Activated T-cell treated with anti-CD3 and anti-CD28 coated beads, Interleukin-2, amount 50 U/mL, for 72 hours (primary cell): ENCODE measurements at regions not wholly inside any gene's neighbourhood (a gene's known extent, or its start where the extent isn't known, plus 50 kb on each side); places are given as distances from the start of the nearest gene placed in this dataset.

Source experiments
- ATAC-seq, 2 donors: fragments of 150-1000 bp; cut with Tn5 transposase; replicated peaks in 1 of 2; 2 replicates each; pipeline ENCODE4 v1.10.0; 2021; ENCODE audit warnings: moderate library complexity in 2 of 2, mild to moderate bottlenecking in 1 of 2
- DNase-seq, 2 donors: peaks; one replicate each; pipeline ENCODE4 v3.0.0; 2021 to 2022; ENCODE audit warnings: mixed read lengths in 1 of 2
- H3K27ac Mint-ChIP-seq: one replicate; pipeline ENCODE4 v1.8.0; 2022; ENCODE audit warnings: mild to moderate bottlenecking, moderate library complexity, mixed read lengths
- H3K27me3 Mint-ChIP-seq: one replicate; pipeline ENCODE4 v1.8.0; 2022; ENCODE audit warnings: low read depth, mixed read lengths
- H3K36me3 Mint-ChIP-seq, 2 donors: one replicate each; pipeline ENCODE4 v1.8.0; 2022; ENCODE audit warnings: mixed read lengths in 2 of 2, mild to moderate bottlenecking in 1 of 2; ENCODE audit not compliant: insufficient read depth in 2 of 2
- H3K4me1 Mint-ChIP-seq: one replicate; pipeline ENCODE4 v1.8.0; 2022; ENCODE audit warnings: low read depth, mixed read lengths
- H3K4me3 Mint-ChIP-seq, 2 donors: one replicate each; pipeline ENCODE4 v1.8.0; 2022; ENCODE audit warnings: mild to moderate bottlenecking in 2 of 2, mixed read lengths in 2 of 2, moderate library complexity in 2 of 2
- H3K9me3 Mint-ChIP-seq, 2 donors: one replicate each; pipeline ENCODE4 v1.8.0; 2022; ENCODE audit warnings: mixed read lengths in 2 of 2

GRCh38 chr12:30012816-30013450, 229.2 kb upstream of the TMTC1 start:
- Mint-ChIP-seq H3K9me3 (peaks cover 3 to 7% of the 10 kb centered on the region in 2 donors), H3K27me3 (no peaks in the 10 kb centered on the region), H3K4me3 (no peak overlapping the region), H3K27ac (no peak overlapping the region), H3K36me3 (no peaks in the 10 kb centered on the region), H3K4me1 (no peaks in the 10 kb centered on the region)
- ATAC-seq (no peak), DNase-seq (no peak)

GRCh38 chr12:30010071-30011052, 226.6 kb upstream of the TMTC1 start:
- Mint-ChIP-seq H3K9me3 (no peaks in the 10 kb centered on the region), H3K4me1 (no peaks in the 10 kb centered on the region), H3K27ac (no peak overlapping the region), H3K36me3 (no peaks in the 10 kb centered on the region), H3K4me3 (no peak overlapping the region), H3K27me3 (no peaks in the 10 kb centered on the region)
- ATAC-seq (no peak), DNase-seq (no peak)

- no peaks in the 10 kb centered on the region for H3K36me3 Mint-ChIP-seq
- H3K27me3 Mint-ChIP-seq = no peaks in the 10 kb centered on the region
- no peaks in the 10 kb centered on the region for H3K9me3 Mint-ChIP-seq
- H3K4me1 Mint-ChIP-seq = no peaks in the 10 kb centered on the region
- H3K4me3 Mint-ChIP-seq = no peak overlapping the region
- DNase-seq (no peak), ATAC-seq (no peak)
- no peak overlapping the region for H3K27ac Mint-ChIP-seq
Observed at GRCh38 chr12:30006021-30006420, 222.3 kb upstream of the TMTC1 start.

- no peaks in the 10 kb centered on the region for H3K4me1 Mint-ChIP-seq
- no peak overlapping the region for H3K27ac Mint-ChIP-seq
- ATAC-seq (no peak), DNase-seq (no peak)
- peaks cover 0 to 4% of the 10 kb centered on the region in 2 donors for H3K9me3 Mint-ChIP-seq
- H3K4me3 Mint-ChIP-seq = no peak overlapping the region
- H3K36me3 Mint-ChIP-seq = no peaks in the 10 kb centered on the region
- peaks cover 5% of the 10 kb centered on the region for H3K27me3 Mint-ChIP-seq
Observed at GRCh38 chr12:30003321-30003720, 219.6 kb upstream of the TMTC1 start.

GRCh38 chr12:30002677-30003076, 218.9 kb upstream of the TMTC1 start:
- Mint-ChIP-seq H3K36me3 (no peaks in the 10 kb centered on the region), H3K27me3 (peaks cover 5% of the 10 kb centered on the region), H3K4me3 (no peak overlapping the region), H3K9me3 (peaks cover 0 to 4% of the 10 kb centered on the region in 2 donors), H3K27ac (no peak overlapping the region), H3K4me1 (no peaks in the 10 kb centered on the region)
- ATAC-seq = no peak
- DNase-seq = no peak

- Mint-ChIP-seq H3K4me3 (no peak overlapping the region), H3K4me1 (no peaks in the 10 kb centered on the region), H3K36me3 (no peaks in the 10 kb centered on the region), H3K27ac (no peak overlapping the region), H3K9me3 (peaks cover 0 to 4% of the 10 kb centered on the region in 2 donors), H3K27me3 (peaks cover 5% of the 10 kb centered on the region)
- ATAC-seq (no peak), DNase-seq (no peak)
Observed at GRCh38 chr12:30000401-30000800, 216.7 kb upstream of the TMTC1 start.

GRCh38 chr12:29996993-29997392, 213.3 kb upstream of the TMTC1 start:
- no peak overlapping the region for H3K4me3 Mint-ChIP-seq
- peaks cover 0 to 4% of the 10 kb centered on the region in 2 donors for H3K9me3 Mint-ChIP-seq
- H3K4me1 Mint-ChIP-seq = no peaks in the 10 kb centered on the region
- H3K27ac Mint-ChIP-seq = no peak overlapping the region
- no peaks in the 10 kb centered on the region for H3K36me3 Mint-ChIP-seq
- no peak for DNase-seq
- no peak for ATAC-seq
- H3K27me3 Mint-ChIP-seq = peaks cover 5% of the 10 kb centered on the region

- no peaks in the 10 kb centered on the region for H3K4me1 Mint-ChIP-seq
- no peaks in the 10 kb centered on the region for H3K36me3 Mint-ChIP-seq
- no peak for ATAC-seq
- no peak overlapping the region for H3K4me3 Mint-ChIP-seq
- no peak overlapping the region for H3K27ac Mint-ChIP-seq
- no peaks in the 10 kb centered on the region for H3K9me3 Mint-ChIP-seq
- no peaks in the 10 kb centered on the region for H3K27me3 Mint-ChIP-seq
- DNase-seq = no peak
Observed at GRCh38 chr12:29992366-29992765, 208.6 kb upstream of the TMTC1 start.

GRCh38 chr12:29991924-29992323, 208.2 kb upstream of the TMTC1 start:
- Mint-ChIP-seq H3K27me3 (no peaks in the 10 kb centered on the region), H3K27ac (no peak overlapping the region), H3K4me3 (no peak overlapping the region), H3K36me3 (no peaks in the 10 kb centered on the region), H3K4me1 (no peaks in the 10 kb centered on the region), H3K9me3 (no peaks in the 10 kb centered on the region)
- DNase-seq (no peak), ATAC-seq (no peak)

GRCh38 chr12:29990971-29991370, 207.2 kb upstream of the TMTC1 start:
- no peak for ATAC-seq
- no peaks in the 10 kb centered on the region for H3K4me1 Mint-ChIP-seq
- H3K27me3 Mint-ChIP-seq = no peaks in the 10 kb centered on the region
- no peaks in the 10 kb centered on the region for H3K36me3 Mint-ChIP-seq
- no peaks in the 10 kb centered on the region for H3K9me3 Mint-ChIP-seq
- no peak for DNase-seq
- no peak overlapping the region for H3K4me3 Mint-ChIP-seq
- no peak overlapping the region for H3K27ac Mint-ChIP-seq

- ATAC-seq (no peak), DNase-seq (no peak)
- peaks cover 0 to 3% of the 10 kb centered on the region in 2 donors for H3K36me3 Mint-ChIP-seq
- H3K4me1 Mint-ChIP-seq = no peaks in the 10 kb centered on the region
- no peaks in the 10 kb centered on the region for H3K27me3 Mint-ChIP-seq
- H3K9me3 Mint-ChIP-seq = peaks cover 2 to 4% of the 10 kb centered on the region in 2 donors
- no peak overlapping the region for H3K4me3 Mint-ChIP-seq
- H3K27ac Mint-ChIP-seq = no peak overlapping the region
Observed at GRCh38 chr12:29983851-29984250, 200.1 kb upstream of the TMTC1 start.

GRCh38 chr12:29980304-29980703, 196.6 kb upstream of the TMTC1 start:
- Mint-ChIP-seq H3K9me3 (peaks cover 2 to 6% of the 10 kb centered on the region in 2 donors), H3K4me3 (no peak overlapping the region), H3K27ac (no peak overlapping the region), H3K36me3 (peaks cover 0 to 3% of the 10 kb centered on the region in 2 donors), H3K4me1 (no peaks in the 10 kb centered on the region), H3K27me3 (no peaks in the 10 kb centered on the region)
- no peak for DNase-seq
- ATAC-seq = no peak

- Mint-ChIP-seq H3K27ac (no peak overlapping the region), H3K9me3 (peaks cover 2 to 3% of the 10 kb centered on the region in 2 donors), H3K4me3 (no peak overlapping the region), H3K36me3 (no peaks in the 10 kb centered on the region), H3K4me1 (no peaks in the 10 kb centered on the region), H3K27me3 (no peaks in the 10 kb centered on the region)
- no peak for ATAC-seq
- DNase-seq = no peak
Observed at GRCh38 chr12:29971446-29971845, 187.7 kb upstream of the TMTC1 start.
